ENCODE measurements at regions not wholly inside any gene's neighbourhood (a gene's known extent, or its start where the extent isn't known, plus 50 kb on each side); places are given as distances from the start of the nearest gene placed in this dataset.

DNA sequence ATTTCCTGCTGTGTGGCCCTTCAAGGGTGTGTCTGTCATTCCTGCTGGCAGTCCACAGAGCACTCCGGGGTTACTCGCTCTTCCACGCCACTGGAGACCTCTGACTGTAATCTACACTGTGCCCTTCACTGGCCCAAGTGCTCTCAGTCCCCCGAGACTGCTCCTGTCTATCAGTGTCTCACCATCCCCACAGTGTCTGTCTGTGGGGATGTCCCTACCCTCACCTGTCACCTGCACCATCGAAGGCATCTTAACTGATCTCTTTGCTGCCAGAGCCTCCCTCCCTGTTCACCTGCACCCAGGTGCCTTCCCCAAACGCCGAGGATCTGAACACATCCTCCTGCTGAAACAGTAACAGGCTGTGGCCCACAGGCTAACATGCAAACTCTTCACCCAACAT, 136.7 kb downstream of the MATN1 start:
- TF ChIP-seq POLR2AphosphoS5 (IDR thresholded peaks at IDR 0.05) (no peak), POLR2A (IDR thresholded peaks at IDR 0.05) (no peak)
- TF ChIP-seq, protein P1, sequence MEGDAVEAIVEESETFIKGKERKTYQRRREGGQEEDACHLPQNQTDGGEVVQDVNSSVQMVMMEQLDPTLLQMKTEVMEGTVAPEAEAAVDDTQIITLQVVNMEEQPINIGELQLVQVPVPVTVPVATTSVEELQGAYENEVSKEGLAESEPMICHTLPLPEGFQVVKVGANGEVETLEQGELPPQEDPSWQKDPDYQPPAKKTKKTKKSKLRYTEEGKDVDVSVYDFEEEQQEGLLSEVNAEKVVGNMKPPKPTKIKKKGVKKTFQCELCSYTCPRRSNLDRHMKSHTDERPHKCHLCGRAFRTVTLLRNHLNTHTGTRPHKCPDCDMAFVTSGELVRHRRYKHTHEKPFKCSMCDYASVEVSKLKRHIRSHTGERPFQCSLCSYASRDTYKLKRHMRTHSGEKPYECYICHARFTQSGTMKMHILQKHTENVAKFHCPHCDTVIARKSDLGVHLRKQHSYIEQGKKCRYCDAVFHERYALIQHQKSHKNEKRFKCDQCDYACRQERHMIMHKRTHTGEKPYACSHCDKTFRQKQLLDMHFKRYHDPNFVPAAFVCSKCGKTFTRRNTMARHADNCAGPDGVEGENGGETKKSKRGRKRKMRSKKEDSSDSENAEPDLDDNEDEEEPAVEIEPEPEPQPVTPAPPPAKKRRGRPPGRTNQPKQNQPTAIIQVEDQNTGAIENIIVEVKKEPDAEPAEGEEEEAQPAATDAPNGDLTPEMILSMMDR (IDR thresholded peaks at IDR 0.05), result no peak

Data from upper lobe of left lung (tissue), 4 donors.